ENCODE measurements at regions not wholly inside any gene's neighbourhood (a gene's known extent, or its start where the extent isn't known, plus 50 kb on each side); places are given as distances from the start of the nearest gene placed in this dataset.
"Not testable (repeated sequence)": the region's sequence is repeated elsewhere in the genome, so short reads cannot be mapped to it uniquely, and the experiment has no call there.

- no peak for DNase-seq (ENCODE audit: low read depth in 3 of 3)
Observed at GRCh38 chrX:40530509-40530908, 50.3 kb upstream of the ATP6AP2 start.

GRCh38 chrX:40527543-40527942 lies 53.2 kb upstream of the ATP6AP2 start:
- no peak for DNase-seq (ENCODE audit: low read depth in 3 of 3)

DNA sequence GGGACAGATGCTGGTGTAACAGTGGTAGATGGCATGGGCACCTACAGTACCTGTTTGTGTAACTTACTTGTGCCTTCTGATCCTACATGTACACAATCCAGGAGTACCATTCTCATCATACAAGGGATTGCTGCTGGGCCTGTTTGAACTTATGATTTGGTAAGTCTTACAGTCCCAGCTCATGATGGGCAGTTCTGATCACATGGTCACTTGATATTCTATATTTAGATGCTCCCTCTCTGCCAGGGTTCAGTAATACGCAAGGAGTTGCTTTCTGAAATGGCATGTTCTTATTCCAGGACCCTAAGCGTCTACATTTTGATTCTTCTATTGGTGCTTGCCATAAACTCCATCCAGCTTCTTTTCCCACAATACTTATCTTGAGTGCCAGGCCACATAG lies 54.4 kb upstream of the ATP6AP2 start:
- no peak for DNase-seq (ENCODE audit: low read depth in 3 of 3)

DNA sequence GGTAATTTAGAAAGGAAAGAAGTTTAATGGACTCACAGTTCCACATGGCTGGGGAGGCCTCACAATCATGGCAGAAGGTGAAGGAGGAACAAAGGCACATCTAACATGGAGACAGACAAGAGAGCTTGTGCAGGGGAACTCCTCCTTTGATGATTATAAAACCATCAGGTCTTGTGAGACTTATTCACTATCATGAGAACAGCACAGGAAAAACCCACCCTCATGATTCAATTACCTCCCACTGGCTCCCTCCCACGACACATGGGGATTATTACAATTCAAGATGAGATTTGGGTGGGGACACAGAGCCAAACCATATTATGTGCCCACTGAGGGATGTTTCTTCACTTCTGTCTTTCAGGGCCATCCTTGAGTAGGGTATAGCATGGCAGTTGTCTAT lies 54.9 kb upstream of the ATP6AP2 start:
- DNase-seq (ENCODE audit: low read depth in 3 of 3), result not testable (repeated sequence)

DNA sequence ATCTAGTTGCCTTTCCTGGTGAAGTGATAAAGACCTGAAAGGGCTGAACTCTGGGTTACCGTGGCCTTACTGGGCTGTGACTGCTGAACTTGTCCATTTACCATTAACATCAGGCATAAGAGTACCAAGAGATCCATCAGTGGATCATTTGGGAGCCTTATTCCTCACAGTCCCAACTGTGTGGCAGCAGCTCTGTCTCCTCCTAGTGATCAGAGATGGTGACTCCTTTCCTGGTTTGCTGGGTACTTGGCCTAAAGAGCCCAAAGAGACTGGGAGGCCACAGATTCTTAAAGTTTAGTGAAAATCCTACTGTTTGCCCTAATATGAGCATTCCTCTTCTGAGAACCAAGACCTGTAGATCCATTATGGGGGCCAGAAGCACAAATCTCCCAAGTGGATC lies 56.3 kb upstream of the ATP6AP2 start:
- DNase-seq (ENCODE audit: low read depth in 3 of 3), result no peak

DNA sequence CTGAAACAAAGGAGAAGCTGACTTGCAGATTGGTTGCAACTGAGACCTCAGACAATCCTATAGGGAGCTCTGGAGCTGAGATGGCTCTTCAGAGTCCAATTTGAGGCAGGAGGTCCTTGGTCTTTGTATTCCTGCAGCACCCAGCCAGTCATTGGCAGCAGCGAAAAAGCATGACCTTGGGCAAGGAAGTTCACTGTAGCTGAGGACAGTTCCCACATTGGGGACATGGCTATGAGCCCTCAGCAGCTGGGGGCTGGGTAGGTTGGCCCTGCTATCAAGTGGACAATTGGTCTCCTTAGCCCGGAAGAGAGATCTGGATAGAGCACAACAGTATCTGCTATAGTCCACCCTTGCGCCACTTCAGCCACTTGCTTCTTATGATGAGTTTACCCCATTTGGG lies 56.9 kb upstream of the ATP6AP2 start:
- DNase-seq (ENCODE audit: low read depth in 3 of 3), result no peak

GRCh38 chrX:40521868-40522450 lies 58.8 kb upstream of the ATP6AP2 start:
- DNase-seq (ENCODE audit: low read depth in 3 of 3), result no peak

DNA sequence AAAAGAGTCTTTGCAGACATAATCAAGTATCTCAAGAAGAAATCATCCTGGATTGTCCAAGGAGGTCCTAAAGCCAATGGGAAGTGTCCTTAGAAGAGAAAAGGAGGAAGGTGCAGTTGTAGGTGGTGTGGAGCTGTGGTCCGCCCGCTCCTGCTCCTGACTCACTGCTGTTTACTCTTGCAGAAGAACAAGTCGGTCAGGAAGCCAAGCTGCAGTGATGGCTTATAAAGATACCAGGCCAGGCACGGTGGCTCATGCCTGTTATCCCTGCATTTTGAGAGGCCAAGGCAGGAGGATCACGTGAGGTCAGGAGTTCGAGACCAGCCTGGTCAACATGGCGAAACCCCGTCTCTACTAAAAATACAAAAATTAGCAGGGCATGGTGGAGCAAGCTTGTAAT lies 66.4 kb upstream of the ATP6AP2 start:
- no peak for DNase-seq (ENCODE audit: low read depth in 3 of 3)

- DNase-seq (ENCODE audit: low read depth in 3 of 3), result no peak
Observed at GRCh38 chrX:40513835-40514234, 66.9 kb upstream of the ATP6AP2 start.

GRCh38 chrX:40513012-40513411 lies 67.8 kb upstream of the ATP6AP2 start:
- DNase-seq (ENCODE audit: low read depth in 3 of 3), result no peak

GRCh38 chrX:40511258-40511657 lies 69.5 kb upstream of the ATP6AP2 start:
- no peak for DNase-seq (ENCODE audit: low read depth in 3 of 3)

DNA sequence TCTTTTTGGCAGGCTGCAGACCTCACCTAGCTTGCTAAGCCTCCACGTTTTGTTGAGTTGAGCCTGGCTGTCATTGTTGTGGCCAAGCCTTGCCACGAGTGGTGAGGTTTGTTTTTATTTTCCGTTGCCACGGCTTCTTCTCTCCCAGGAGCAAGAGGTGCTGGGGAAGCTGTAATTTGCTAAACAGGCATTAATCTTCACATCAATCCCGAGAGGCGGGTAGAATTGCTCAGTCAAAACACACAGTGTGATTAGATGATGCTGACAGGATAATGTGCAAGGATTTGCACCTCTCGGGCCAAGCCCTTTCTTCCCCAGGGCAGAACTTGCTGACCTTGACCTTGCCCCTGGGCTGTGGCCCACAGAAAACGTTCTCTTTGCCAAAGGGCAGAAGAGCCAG lies 72.2 kb upstream of the ATP6AP2 start:
- DNase-seq (ENCODE audit: low read depth in 3 of 3), result no peak

DNA sequence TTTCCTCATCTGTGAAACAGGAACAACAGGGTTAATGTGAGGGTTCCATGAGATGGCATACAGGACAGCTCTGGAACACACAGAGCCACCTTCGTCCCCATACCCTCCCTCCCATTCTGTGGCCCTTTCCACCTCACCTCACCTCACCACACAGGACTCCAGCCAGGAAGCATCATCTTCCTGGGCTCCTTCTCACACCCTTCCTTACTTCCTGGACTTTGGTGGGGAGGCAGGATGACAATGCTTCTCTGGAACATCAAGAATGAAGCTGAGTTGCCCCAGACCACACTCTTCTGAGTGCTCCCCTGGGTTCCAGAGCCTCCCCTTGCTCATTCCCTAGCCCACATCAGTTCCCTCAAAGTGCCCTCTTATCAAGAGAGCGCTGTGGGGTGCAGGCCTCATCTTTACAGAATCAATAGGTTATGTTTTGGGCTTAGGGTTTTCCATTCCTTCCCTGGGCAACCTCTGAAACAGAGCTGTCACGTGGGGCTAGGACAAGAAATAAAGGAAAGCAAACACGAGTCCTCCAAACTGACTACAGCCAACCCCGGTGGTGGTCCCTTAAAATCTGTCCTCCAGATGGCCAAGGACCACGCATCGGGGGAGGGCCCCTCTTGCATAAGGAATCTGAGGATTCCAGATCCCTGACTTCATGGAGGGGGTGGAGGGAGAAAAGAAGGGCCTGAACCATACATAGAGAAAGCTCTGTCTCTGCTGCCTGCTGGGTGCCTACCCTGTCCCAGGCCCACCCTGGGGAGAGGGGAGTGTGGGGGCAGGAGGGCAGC lies 74.4 kb upstream of the ATP6AP2 start:
- no peak for DNase-seq (ENCODE audit: low read depth in 3 of 3)

DNA sequence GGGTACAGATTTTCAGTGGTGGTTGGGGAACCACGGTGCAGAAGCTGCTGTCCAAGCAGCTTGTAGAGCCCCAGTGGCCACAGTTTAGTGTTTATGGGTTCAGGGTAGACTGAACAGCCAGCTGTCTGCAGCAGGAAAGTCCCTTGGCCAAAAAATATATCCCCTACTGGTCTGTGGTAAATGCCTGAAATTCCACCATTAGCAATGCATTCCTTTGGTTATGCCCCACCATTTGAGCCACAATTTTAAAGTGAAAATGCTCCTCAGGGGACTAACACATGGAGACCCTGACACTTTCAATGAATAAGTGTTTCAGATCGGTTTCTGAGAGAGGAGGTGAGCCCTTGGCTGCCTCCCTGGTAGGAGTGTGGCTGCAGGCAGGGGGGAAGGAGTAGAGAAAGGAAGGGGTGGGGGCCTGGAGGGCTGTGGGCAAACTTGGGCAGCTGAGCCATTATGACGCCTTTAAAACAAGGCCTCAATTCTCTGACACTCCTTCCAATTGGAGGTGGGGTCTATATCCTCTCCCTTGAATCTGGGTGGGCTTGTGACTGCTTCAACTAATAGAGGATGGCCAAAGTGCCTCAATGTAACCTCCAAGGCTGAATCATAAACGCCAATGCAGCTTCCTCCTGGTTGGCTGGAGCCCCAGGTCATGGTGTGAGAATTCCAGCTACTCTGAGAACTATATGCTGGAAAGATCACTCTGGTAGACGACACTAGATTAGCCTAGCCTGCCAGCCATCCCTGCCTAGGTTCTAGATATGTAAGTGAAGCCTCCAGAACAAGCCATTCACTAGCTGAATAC lies 75.8 kb upstream of the ATP6AP2 start:
- DNase-seq (ENCODE audit: low read depth in 3 of 3), result no peak

DNA sequence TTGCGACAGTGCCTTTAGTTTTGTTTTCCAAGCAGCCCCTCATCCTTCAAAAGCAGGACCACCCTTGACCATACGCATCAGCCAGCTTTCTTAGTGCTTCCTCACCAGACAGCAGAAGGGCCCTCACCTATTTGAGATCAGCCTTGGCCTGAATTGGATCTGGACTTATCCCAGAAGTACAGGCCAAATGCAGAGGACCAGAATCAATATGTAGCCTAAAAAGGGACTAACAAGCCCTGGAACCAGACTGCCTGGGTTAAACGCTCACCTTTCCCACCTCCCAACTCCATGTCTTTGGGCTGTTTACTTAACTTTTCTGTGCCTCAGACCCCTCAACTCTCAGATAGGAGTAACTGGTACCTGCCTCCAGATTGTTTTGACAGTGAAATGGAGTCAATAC lies 77.7 kb upstream of the ATP6AP2 start:
- no peak for DNase-seq (ENCODE audit: low read depth in 3 of 3)

DNA sequence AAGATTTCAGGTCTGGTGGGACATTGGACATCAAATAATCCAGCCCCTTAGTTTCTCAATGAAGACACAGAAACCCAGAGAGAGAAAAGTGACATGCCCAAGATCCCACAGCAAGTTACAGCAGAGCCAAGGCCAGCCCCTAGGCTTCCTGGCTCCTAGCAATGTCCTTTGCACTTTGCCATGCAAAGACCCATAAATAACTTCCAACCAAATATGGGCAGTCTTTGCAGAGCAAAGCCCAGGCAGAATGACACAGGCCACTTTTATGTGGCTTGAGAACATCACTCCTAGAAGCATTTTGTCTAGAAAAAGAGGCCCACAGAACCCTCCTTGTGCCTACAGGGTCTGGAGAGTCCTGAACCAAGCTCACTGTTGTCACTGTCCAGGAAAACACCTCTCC lies 78.1 kb upstream of the ATP6AP2 start:
- no peak for DNase-seq (ENCODE audit: low read depth in 3 of 3)

GRCh38 chrX:40501164-40501855 lies 79.5 kb upstream of the ATP6AP2 start:
- no peak for DNase-seq (ENCODE audit: low read depth in 3 of 3)

DNA sequence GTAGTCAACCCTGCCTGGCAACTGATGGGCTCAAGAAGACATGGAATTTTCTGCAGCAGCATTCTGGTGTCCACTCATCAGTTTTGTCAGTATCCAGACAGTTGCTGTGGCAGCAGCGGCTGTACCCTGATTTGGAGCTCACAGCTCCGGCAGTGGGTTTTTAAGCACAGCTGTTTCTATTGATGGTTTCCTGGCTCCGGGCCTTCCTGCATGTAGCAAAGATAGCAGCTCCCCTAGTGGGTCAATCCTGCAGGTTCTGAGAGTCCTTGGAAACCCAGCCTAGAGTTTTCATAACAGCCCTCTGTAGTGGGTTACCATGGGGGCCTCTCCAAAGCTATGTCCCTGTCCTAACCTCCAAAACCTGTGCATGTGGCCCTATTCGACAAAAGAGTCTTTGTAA lies 84.0 kb upstream of the ATP6AP2 start:
- DNase-seq (ENCODE audit: low read depth in 3 of 3), result no peak

DNA sequence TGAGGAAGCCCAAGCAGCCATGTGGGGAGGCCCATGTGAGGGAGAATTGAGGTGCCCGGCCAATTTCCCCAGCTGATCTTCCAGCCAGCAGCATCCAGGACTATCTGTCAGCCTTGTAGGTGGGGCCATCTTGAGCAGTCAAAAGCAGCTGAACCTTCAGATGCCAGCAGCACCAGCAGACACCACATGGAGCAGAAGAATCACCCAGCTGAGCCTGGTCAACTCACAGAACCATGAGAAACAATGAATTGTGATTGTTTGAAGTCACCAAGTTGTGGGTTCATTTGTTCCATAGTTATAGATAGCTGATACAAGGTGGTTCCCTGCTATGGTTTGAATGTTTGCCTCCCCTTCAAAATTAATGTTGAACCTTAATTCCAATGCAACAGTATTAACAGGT lies 85.1 kb upstream of the ATP6AP2 start:
- DNase-seq (ENCODE audit: low read depth in 3 of 3), result no peak

DNA sequence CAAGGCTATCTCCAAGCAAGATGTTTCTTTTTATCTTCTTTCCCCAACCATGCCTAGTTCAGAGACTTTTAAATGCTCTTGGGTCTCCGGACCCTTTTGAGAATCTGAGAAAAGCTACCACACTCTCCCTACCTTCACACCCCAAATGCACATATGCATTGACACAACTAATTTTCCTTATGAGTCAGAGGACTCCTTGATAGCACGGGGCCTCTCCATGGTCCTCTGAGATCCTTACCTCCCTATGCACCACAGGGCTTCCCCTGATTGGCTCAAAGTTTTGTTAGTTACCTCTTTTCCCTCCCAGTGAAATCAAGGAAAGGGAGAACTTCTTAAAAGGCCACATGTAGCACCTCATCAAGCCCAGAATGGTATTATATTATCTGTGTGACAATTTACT lies 86.8 kb upstream of the ATP6AP2 start:
- DNase-seq (ENCODE audit: low read depth in 3 of 3), result no peak

DNA sequence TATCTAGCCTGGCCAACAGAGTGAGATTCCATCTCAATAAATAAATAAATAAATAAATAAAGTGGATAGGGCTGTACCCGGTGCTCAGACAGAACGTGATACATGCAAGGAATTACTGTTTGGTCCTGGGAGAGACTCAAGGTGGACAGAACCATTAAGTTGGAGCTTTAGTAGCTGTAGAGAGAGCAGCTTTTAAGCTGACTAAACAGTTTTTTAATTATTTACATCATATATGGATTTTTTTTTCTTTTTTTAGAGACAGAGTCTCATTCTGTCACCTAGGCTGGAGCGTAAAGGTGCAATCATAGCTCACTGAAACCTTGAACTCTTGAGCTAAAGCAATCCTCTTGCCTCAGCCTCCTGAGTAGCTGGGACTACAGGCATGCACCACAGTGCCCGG lies 92.5 kb upstream of the ATP6AP2 start:
- DNase-seq (ENCODE audit: low read depth in 3 of 3), result no peak

DNA sequence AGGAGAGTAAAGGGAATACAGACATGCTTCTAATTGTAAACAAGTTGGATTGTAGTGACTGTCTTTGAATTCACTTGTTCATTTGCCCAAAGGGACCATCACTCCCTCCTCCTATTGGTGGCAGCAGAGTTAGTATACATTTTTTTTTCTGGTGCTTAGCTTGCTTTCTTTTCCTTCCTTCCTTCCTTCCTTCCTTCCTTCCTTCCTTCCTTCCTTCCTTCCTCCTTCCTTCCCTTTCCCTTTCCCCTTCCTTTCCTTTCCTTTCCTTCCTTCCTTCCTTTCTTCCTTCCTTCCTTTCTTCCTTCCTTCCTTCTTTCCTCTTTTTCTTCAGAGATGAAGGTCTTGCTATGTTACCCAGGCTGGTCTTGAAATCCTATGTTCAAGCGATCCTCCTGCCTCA lies 94.8 kb upstream of the ATP6AP2 start:
- DNase-seq (ENCODE audit: low read depth in 3 of 3), result no peak

All from stimulated activated CD4-positive, alpha-beta T cell treated with anti-CD3 and anti-CD28 coated beads, TNF-alpha, amount 100 ng/mL, for 4 hours (primary cell).